Thymus (tissue), 11 donors: ENCODE measurements at regions not wholly inside any gene's neighbourhood (a gene's known extent, or its start where the extent isn't known, plus 50 kb on each side); places are given as distances from the start of the nearest gene placed in this dataset.
"Not testable (repeated sequence)": the region's sequence is repeated elsewhere in the genome, so short reads cannot be mapped to it uniquely, and the experiment has no call there.

Experiments
- DNase-seq, 9 donors: peaks; one replicate each; pipeline ENCODE4 v3.0.0-alpha.2; 2013; ENCODE audit warnings: low spot score in 9 of 9, low read depth in 6 of 9, missing footprints in 1 of 9
- H3K27ac ChIP-seq, 2 donors: one replicate each; pipeline ENCODE4 v1.5.1; 2013; ENCODE audit warnings: control low read depth in 1 of 2, low read depth in 1 of 2, low read length in 1 of 2, mild to moderate bottlenecking in 1 of 2, moderate library complexity in 1 of 2
- H3K27me3 ChIP-seq, 2 donors: one replicate each; pipeline ENCODE4 v1.5.1; 2013; ENCODE audit warnings: low read length in 1 of 2; ENCODE audit not compliant: control insufficient read depth in 2 of 2, insufficient read depth in 1 of 2
- H3K36me3 ChIP-seq, 2 donors: one replicate each; pipeline ENCODE4 v1.5.1; 2013; ENCODE audit warnings: low read length in 1 of 2, mild to moderate bottlenecking in 1 of 2, moderate library complexity in 1 of 2; ENCODE audit not compliant: control insufficient read depth in 2 of 2, insufficient read depth in 2 of 2
- H3K4me1 ChIP-seq, 2 donors: one replicate each; pipeline ENCODE4 v1.5.1; 2013; ENCODE audit warnings: low read length in 2 of 2; ENCODE audit not compliant: control insufficient read depth in 2 of 2, insufficient read depth in 2 of 2
- H3K4me3 ChIP-seq, 2 donors: one replicate each; pipeline ENCODE4 v1.5.1; 2013; ENCODE audit warnings: low read length in 2 of 2, control low read depth in 1 of 2, mild to moderate bottlenecking in 1 of 2
- H3K9me3 ChIP-seq, 2 donors: one replicate each; pipeline ENCODE4 v1.5.1; 2013; ENCODE audit warnings: low read length in 1 of 2, mild to moderate bottlenecking in 1 of 2; ENCODE audit not compliant: control insufficient read depth in 2 of 2, insufficient read depth in 1 of 2
- WGBS: extraction: QIAGEN DNeasy Blood & Tissue Kit; methylation state at CpG from one replicate; pipeline ENCODE4 v1.1.7; 2013; 5-methylcytosine and 5-hydroxymethylcytosine counted together
- donor health status: healthy.

DNA sequence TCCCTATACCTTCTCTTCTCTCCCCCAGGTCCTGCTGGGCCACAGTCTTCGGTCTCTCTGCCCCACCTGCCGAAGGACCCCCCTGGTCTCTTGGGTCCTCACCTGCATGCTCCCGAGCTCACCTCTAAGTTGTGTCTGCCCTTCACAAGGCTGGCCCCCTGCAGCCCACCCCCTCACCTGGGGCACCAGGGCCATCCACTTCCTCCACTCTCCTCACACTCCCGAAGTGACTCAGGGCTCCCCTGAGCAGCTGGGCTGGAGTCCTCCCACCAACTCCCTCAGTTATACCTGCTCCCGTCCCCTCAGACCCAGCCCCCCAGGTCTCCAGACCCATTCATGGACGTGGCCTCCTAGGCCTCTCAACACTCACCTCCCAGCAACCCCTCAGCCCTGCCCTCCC, 822.0 kb downstream of the KCNJ18 start:
- no peak for DNase-seq
- H3K36me3 ChIP-seq = no peaks in the 10 kb centered on the region
- 80% methylated on average over 6 of the region's 6 CpGs for WGBS
- no peak overlapping the region for H3K27ac ChIP-seq
- H3K4me1 ChIP-seq = no peaks in the 10 kb centered on the region
- H3K27me3 ChIP-seq = no peaks in the 10 kb centered on the region
- H3K9me3 ChIP-seq = peaks cover 7 to 30% of the 10 kb centered on the region in 2 donors
- H3K4me3 ChIP-seq = no peak overlapping the region

DNA sequence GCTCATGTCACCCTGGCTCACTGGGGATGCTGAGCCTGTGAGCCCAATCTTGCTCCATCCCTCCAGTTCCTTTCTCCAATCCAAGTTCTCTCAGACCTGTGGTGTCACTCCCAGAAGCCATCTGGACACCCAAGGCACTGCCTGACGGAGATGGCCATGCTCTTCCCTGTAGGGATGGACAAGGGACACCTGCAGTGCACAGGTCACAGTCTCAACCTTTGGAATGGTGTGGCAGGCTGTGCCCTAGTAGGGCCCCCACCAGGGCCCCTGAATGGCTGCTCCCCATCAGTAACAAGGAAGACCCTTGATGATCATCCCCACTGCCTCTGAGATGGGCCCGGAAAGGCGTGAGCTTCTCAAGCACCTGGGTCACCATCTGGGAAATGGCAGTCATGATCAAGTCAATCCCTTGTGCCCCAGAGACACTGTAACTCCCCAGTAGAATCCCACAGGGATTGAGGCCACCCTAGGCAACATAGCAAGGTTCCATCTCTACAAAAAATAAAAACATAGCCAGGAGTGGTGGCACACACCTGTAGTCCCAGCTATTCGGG, 822.5 kb downstream of the KCNJ18 start:
- no peak overlapping the region for H3K27ac ChIP-seq
- H3K36me3 ChIP-seq = no peaks in the 10 kb centered on the region
- no peaks in the 10 kb centered on the region for H3K27me3 ChIP-seq
- no peaks in the 10 kb centered on the region for H3K4me1 ChIP-seq
- DNase-seq = no peak
- 86% methylated on average over 4 of the region's 4 CpGs for WGBS
- H3K9me3 ChIP-seq = peaks cover 7 to 30% of the 10 kb centered on the region in 2 donors
- H3K4me3 ChIP-seq = no peak overlapping the region

DNA sequence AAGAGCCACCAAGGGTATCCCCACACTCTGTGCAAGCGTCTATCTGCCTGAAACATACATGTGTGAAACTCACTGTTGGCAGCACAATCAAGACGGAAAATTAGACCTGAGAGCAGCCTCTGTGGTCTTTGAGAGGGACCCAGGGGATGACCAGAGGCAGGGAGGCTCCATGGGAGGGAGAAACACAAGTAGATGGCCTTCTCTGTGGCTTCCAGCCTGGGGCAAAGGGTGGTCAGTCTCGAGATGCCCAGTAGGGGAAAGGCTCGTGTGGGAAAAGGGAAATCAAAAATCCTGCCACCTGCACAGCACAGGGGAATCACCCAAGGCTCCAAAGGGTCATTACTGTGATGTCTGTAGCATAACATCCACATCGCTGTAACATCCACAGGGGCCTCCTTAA, 823.3 kb downstream of the KCNJ18 start:
- Histone ChIP-seq H3K36me3 (no peaks in the 10 kb centered on the region), H3K4me1 (no peaks in the 10 kb centered on the region), H3K27ac (no peak overlapping the region), H3K4me3 (no peak overlapping the region), H3K9me3 (peaks cover 7 to 30% of the 10 kb centered on the region in 2 donors), H3K27me3 (no peaks in the 10 kb centered on the region)
- DNase-seq = no peak
- WGBS = 74% methylated on average over 5 of the region's 5 CpGs

DNA sequence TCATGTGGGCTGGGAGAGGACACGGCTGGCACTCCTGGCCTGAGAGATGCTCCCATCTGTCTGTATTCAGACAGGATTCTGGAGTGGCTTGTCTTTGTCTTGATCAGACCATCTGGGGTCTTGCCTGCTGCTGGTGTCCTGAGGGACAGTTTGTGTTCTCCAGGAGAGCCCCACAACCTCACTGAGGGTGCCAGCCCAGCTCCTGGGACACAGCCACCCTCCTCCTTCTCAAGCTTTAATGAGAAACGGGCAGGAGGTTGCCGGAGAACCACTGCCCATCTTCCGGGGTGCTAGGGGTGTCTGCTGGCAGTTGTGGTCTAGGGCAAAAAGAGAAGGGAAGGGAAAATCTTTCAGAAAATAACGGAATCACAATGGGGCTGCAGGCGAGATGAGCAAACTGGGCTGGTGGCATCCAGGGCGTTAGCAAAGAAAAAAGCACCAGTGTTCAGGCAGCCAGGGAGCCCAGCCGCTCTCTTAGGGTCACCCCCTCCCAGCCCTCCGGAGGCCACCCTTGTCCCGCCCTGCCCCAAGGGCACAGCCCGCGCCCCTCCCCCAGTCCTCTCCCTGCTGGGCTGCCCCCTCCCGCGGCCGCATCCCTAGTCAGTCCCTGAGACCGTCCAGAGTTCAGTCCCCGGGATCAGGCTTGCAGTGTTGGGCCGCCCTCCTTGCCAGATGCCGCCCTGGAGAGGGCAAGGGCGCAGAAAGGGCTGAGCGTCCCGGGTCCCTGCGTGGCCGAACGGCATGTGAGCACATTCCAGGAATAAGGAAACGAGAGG, 824.7 kb downstream of the KCNJ18 start:
- Histone ChIP-seq H3K27me3 (no peaks in the 10 kb centered on the region), H3K9me3 (peaks cover 6 to 30% of the 10 kb centered on the region in 2 donors), H3K4me3 (no peak overlapping the region), H3K36me3 (no peaks in the 10 kb centered on the region), H3K27ac (no peak overlapping the region), H3K4me1 (no peaks in the 10 kb centered on the region)
- no peak for DNase-seq
- WGBS = 78% methylated on average over 26 of the region's 26 CpGs

GRCh38 chr17:22517716-22518115, 825.4 kb downstream of the KCNJ18 start:
- no peaks in the 10 kb centered on the region for H3K36me3 ChIP-seq
- DNase-seq = no peak
- 70% methylated on average over 20 of the region's 20 CpGs for WGBS
- H3K27ac ChIP-seq = no peak overlapping the region
- peaks cover 4 to 24% of the 10 kb centered on the region in 2 donors for H3K9me3 ChIP-seq
- no peaks in the 10 kb centered on the region for H3K27me3 ChIP-seq
- H3K4me3 ChIP-seq = no peak overlapping the region
- H3K4me1 ChIP-seq = no peaks in the 10 kb centered on the region

DNA sequence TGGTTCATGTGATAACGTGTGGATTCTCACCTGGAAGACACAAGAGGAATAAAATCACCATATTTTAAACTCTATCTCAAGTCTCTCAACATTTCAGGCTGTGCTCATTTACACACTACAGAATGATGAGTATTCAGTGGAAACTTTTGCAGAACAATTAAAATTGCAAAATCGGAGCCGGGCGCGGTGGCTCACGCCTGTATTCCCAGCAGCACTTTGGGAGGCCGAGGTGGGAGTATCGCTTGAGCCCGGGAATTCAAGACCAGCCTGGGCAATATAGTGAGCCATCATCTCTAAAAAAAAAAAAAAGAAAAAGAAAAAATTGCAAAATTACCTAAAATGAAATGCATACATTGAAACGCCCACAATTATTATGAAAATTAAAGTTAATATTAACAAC, 825.9 kb downstream of the KCNJ18 start:
- H3K9me3 ChIP-seq = peaks cover 1 to 19% of the 10 kb centered on the region in 2 donors
- no peaks in the 10 kb centered on the region for H3K4me1 ChIP-seq
- WGBS = 92% methylated on average over 10 of the region's 10 CpGs
- DNase-seq = no peak
- H3K36me3 ChIP-seq = no peaks in the 10 kb centered on the region
- no peaks in the 10 kb centered on the region for H3K27me3 ChIP-seq
- no peak overlapping the region for H3K4me3 ChIP-seq
- no peak overlapping the region for H3K27ac ChIP-seq

DNA sequence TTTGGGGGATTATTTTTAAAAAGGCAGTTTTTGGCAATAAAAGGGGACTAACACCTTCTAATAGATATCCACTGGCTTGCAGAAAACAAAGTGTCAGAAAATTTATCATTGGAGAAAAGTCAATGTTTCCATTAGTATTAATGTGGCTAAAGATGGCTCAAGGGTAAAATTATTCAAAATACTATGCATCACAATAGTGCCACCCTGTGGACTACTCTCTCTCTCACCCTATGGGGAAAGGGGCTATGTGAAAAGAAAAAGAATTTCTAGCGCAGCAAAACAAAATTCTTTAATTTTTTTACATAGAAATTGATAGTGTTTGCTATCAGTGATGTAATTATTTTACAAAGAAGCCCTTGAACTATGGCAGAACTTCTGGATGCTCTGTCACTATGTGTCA, 856.5 kb downstream of the KCNJ18 start:
- H3K9me3 ChIP-seq, H3K4me3 ChIP-seq, H3K4me1 ChIP-seq, H3K36me3 ChIP-seq, H3K27ac ChIP-seq, H3K27me3 ChIP-seq, DNase-seq: not testable (repeated sequence)
- WGBS = 39% methylated on average over 1 of the region's 1 CpG

GRCh38 chr17:22551695-22552415, 859.5 kb downstream of the KCNJ18 start:
- DNase-seq, H3K27me3 ChIP-seq: not testable (repeated sequence)

GRCh38 chr17:22569459-22570143, 877.3 kb downstream of the KCNJ18 start:
- no peak overlapping the region for H3K27ac ChIP-seq
- no peak overlapping the region for H3K4me3 ChIP-seq
- H3K36me3 ChIP-seq = no peaks in the 10 kb centered on the region
- H3K4me1 ChIP-seq = no peaks in the 10 kb centered on the region
- no peaks in the 10 kb centered on the region for H3K27me3 ChIP-seq
- peaks cover 8 to 19% of the 10 kb centered on the region in 2 donors for H3K9me3 ChIP-seq
- 91% methylated on average over 21 of the region's 21 CpGs for WGBS
- DNase-seq = no peak

More at GRCh38 chr17:22551695-22552415, 859.5 kb downstream of the KCNJ18 start:
- not testable (repeated sequence) for H3K4me3 ChIP-seq, H3K9me3 ChIP-seq, H3K36me3 ChIP-seq, H3K4me1 ChIP-seq, H3K27ac ChIP-seq
- WGBS = 78% methylated on average over 23 of the region's 23 CpGs
